SK-N-MC (cell line): ENCODE measurements at regions not wholly inside any gene's neighbourhood (a gene's known extent, or its start where the extent isn't known, plus 50 kb on each side); places are given as distances from the start of the nearest gene placed in this dataset.

Experiments
- EZH2 ChIP-seq: fragments of 200-600 bp; sonication (generic); IDR thresholded peaks from one replicate; pipeline ENCODE4 v1.6.1; 2017; ENCODE audit warnings: antibody characterized with exemption
- FOXP2 ChIP-seq: optimal IDR thresholded peaks from 2 replicates; pipeline ENCODE3; 2011; ENCODE audit warnings: mild to moderate bottlenecking, moderate library complexity; ENCODE audit not compliant: insufficient read depth; ENCODE audit errors: extremely low read length, control extremely low read depth
- POLR2AphosphoS5 ChIP-seq: IDR thresholded peaks from 2 replicates; pipeline ENCODE4 v1.6.1; 2012; ENCODE audit warnings: mild to moderate bottlenecking, low read depth, low read length, borderline replicate concordance

DNA sequence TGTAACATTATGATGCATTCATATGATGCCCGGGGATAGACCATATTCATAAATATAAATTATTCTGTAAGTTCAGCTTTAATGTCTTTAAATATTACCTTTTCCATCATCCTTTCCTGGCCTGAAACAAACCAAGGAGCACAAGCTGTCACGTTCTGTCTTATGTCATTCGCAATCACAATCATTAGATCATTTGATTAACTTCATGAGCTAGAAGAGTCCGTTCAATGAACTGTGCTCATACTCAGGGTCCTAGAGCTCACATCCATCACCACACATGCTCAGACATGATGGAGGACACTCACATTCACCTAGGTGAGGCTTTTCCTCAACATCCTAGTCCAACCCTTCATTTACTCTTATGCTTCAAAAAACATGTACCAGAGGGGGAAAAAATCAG lies 599.0 kb upstream of the ID2 start:
- no peak for TF ChIP-seq EZH2
- no peak for TF ChIP-seq POLR2AphosphoS5
- no peak for TF ChIP-seq FOXP2
